GM21723 (cell line): ENCODE measurements at regions not wholly inside any gene's neighbourhood (a gene's known extent, or its start where the extent isn't known, plus 50 kb on each side); places are given as distances from the start of the nearest gene placed in this dataset.

Experiments used
- ATAC-seq: cut with Tn5 transposase; IDR thresholded peaks from one replicate; pipeline ENCODE4 v1.9.1; 2021; ENCODE audit warnings: mild to moderate bottlenecking, moderate library complexity; ENCODE audit not compliant: unreplicated experiment

GRCh38 chr21:27450216-27450615, 483.3 kb upstream of the ADAMTS5 start:
- no peak for ATAC-seq

GRCh38 chr21:27448960-27449359, 482.1 kb upstream of the ADAMTS5 start:
- no peak for ATAC-seq

GRCh38 chr21:27447843-27448242, 481.0 kb upstream of the ADAMTS5 start:
- ATAC-seq: no peak

GRCh38 chr21:27429710-27430341, 462.9 kb upstream of the ADAMTS5 start:
- ATAC-seq: no peak

GRCh38 chr21:27426196-27426595, 459.3 kb upstream of the ADAMTS5 start:
- no peak for ATAC-seq

GRCh38 chr21:27425574-27425973, 458.7 kb upstream of the ADAMTS5 start:
- no peak for ATAC-seq

GRCh38 chr21:27425172-27425571, 458.3 kb upstream of the ADAMTS5 start:
- no peak for ATAC-seq

- ATAC-seq: no peak
These were observed 457.7 kb upstream of the ADAMTS5 start for GRCh38 chr21:27424601-27425000.

- no peak for ATAC-seq
These were observed 457.2 kb upstream of the ADAMTS5 start for GRCh38 chr21:27423906-27424595.

- ATAC-seq: no peak
These were observed 456.1 kb upstream of the ADAMTS5 start for GRCh38 chr21:27423038-27423437.

- ATAC-seq: no peak
These were observed 455.5 kb upstream of the ADAMTS5 start for GRCh38 chr21:27422435-27422834.

GRCh38 chr21:27421654-27422053, 454.8 kb upstream of the ADAMTS5 start:
- no peak for ATAC-seq

- no peak for ATAC-seq
These were observed 452.3 kb upstream of the ADAMTS5 start for GRCh38 chr21:27419153-27419552.

GRCh38 chr21:27418346-27418745, 451.5 kb upstream of the ADAMTS5 start:
- ATAC-seq: no peak

GRCh38 chr21:27412530-27412929, 445.6 kb upstream of the ADAMTS5 start:
- no peak for ATAC-seq

- no peak for ATAC-seq
These were observed 441.9 kb upstream of the ADAMTS5 start for GRCh38 chr21:27408826-27409225.

- no peak for ATAC-seq
These were observed 440.4 kb upstream of the ADAMTS5 start for GRCh38 chr21:27407271-27407670.

GRCh38 chr21:27406300-27407009, 439.6 kb upstream of the ADAMTS5 start:
- ATAC-seq: no peak

GRCh38 chr21:27403011-27403410, 436.1 kb upstream of the ADAMTS5 start:
- no peak for ATAC-seq

- ATAC-seq: no peak
These were observed 433.2 kb upstream of the ADAMTS5 start for GRCh38 chr21:27400045-27400444.

GRCh38 chr21:27397578-27397977, 430.7 kb upstream of the ADAMTS5 start:
- no peak for ATAC-seq

- no peak for ATAC-seq
These were observed 426.8 kb upstream of the ADAMTS5 start for GRCh38 chr21:27393726-27394125.
